ENCODE measurements at regions not wholly inside any gene's neighbourhood (a gene's known extent, or its start where the extent isn't known, plus 50 kb on each side); places are given as distances from the start of the nearest gene placed in this dataset.
"Not testable (repeated sequence)": the region's sequence is repeated elsewhere in the genome, so short reads cannot be mapped to it uniquely, and the experiment has no call there.

DNA sequence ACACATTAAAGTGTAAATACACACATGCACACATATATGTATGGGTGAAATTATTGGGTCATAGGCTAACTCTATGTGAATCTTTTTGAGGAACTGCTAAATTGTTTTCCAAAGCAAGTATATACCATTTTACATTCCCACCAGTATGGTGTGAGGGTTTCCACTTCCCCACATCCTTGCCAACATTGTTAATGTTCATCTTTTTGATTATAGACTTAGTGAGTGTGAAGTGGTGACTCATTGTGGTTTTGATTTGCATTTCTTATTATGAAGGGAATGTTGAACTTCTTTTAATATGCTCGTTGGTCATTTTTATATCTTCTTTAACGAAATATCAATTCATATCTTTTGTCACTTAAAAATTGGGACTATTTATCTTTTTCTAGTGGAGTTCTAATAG lies 181.8 kb upstream of the GCFC2 start:
- DNase-seq = no peak
- Histone ChIP-seq H3K9me3 (no peaks in the 10 kb centered on the region), H3K27me3 (no peaks in the 10 kb centered on the region), H3K27ac (no peak overlapping the region), H3K4me3 (replicated peaks in 1 of 3) (no peak overlapping the region), H3K4me1 (no peaks in the 10 kb centered on the region), H3K36me3 (no peaks in the 10 kb centered on the region)
- intact Hi-C loops (cut with DNase I) = no loop called here
- WGBS, 2 donors = 86 to 88% methylated on average over 2 of the region's 2 CpGs
- TF ChIP-seq, protein P1, sequence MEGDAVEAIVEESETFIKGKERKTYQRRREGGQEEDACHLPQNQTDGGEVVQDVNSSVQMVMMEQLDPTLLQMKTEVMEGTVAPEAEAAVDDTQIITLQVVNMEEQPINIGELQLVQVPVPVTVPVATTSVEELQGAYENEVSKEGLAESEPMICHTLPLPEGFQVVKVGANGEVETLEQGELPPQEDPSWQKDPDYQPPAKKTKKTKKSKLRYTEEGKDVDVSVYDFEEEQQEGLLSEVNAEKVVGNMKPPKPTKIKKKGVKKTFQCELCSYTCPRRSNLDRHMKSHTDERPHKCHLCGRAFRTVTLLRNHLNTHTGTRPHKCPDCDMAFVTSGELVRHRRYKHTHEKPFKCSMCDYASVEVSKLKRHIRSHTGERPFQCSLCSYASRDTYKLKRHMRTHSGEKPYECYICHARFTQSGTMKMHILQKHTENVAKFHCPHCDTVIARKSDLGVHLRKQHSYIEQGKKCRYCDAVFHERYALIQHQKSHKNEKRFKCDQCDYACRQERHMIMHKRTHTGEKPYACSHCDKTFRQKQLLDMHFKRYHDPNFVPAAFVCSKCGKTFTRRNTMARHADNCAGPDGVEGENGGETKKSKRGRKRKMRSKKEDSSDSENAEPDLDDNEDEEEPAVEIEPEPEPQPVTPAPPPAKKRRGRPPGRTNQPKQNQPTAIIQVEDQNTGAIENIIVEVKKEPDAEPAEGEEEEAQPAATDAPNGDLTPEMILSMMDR (IDR thresholded peaks at IDR 0.05) = no peak
- TF ChIP-seq POLR2A (IDR thresholded peaks at IDR 0.05) = no peak

DNA sequence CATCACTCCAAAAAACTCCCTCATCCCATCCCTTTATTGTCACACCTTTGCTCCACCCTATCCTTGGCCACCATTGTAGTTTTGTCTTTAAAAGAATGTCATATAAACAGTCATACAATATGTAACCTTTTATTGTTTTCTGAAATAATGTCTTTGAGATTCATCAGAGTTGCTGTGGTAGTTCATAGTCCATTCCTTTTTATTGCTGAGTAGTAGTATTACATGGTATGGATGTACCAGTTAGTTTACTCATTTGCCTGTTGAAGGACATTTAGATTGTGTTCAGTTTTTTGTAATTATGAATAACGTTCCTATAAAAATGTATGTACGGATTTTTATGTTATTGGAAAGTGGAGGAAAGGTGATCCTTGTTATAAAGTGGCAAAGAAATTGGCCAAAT lies 171.8 kb upstream of the GCFC2 start:
- WGBS, 2 donors = 79 to 85% methylated on average over 2 of the region's 2 CpGs
- H3K27me3 ChIP-seq = no peaks in the 10 kb centered on the region
- no peak overlapping the region for H3K27ac ChIP-seq
- H3K4me3 ChIP-seq (replicated peaks in 1 of 3) = no peak overlapping the region
- no peak for DNase-seq
- no peaks in the 10 kb centered on the region for H3K9me3 ChIP-seq
- H3K36me3 ChIP-seq = no peaks in the 10 kb centered on the region
- no peaks in the 10 kb centered on the region for H3K4me1 ChIP-seq
- TF ChIP-seq, protein P1 (IDR thresholded peaks at IDR 0.05) = no peak
- no peak for TF ChIP-seq POLR2A (IDR thresholded peaks at IDR 0.05)
- intact Hi-C loops (cut with DNase I) = no loop called here

DNA sequence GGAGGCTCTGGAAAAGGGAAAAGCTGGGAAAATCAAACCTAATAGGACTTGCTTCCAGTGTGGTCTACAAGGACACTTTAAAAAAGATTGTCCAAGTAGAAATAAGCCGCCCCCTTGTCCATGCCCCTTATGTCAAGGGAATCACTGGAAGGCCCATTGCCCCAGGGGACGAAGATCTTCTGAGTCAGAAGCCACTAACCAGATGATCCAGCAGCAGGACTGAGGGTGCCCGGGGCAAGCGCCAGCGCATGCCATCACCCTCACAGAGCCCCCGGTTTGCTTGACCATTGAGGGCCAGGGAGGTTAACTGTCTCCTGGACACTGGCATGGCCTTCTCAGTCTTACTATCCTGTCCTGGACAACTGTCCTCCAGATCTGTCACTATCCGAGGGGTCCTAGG lies 164.9 kb upstream of the GCFC2 start:
- H3K27me3 ChIP-seq; H3K27ac ChIP-seq; H3K4me1 ChIP-seq; DNase-seq; H3K9me3 ChIP-seq; H3K4me3 ChIP-seq (replicated peaks in 1 of 3); H3K36me3 ChIP-seq; intact Hi-C loops (cut with DNase I): not testable (repeated sequence)
- WGBS, 2 donors = 85 to 93% methylated on average over 3 to 7 of the region's 7 CpGs

DNA sequence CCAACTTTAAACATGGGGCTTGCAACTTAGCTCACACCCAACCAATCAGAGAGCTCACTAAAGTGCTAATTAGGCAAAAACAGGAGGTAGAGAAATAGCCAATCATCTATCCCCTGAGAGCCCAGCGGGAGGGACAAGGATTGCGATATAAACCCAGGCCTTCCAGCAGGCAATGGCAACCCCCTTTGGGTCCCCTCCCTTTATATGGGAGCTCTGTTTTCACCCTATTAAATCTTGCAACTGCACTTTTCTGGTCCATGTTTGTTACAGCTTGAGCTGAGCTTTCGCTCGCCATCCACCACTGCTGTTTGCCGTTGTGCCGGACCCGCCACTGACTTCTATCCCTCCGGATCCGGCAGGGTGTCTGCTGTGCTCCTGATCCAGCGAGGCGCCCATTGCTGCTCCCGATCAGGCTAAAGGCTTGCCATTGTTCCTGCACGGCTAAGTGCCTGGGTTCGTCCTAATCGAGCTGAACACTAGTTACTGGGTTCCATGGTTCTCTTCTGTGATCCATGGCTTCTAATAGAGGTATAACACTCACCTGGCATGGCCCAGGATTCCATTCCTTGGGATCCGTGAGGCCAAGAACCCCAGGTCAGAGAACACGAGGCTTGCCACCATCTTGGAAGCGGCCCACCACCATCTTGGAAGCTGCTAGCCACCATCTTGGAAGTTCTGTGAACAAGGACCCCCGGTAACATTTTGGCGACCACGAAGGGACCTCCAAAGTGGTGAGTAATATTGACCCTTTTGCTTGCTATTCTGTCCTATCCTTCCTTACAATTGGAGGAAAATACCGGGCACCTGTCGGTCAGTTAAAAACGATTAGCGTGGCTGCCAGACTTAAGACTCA lies 161.3 kb upstream of the GCFC2 start:
- intact Hi-C loops (cut with DNase I); DNase-seq; H3K36me3 ChIP-seq; H3K4me1 ChIP-seq; H3K4me3 ChIP-seq (replicated peaks in 1 of 3); H3K27ac ChIP-seq; H3K27me3 ChIP-seq; H3K9me3 ChIP-seq: not testable (repeated sequence)
- 97% methylated on average over 25 of the region's 25 CpGs for WGBS, 2 donors

DNA sequence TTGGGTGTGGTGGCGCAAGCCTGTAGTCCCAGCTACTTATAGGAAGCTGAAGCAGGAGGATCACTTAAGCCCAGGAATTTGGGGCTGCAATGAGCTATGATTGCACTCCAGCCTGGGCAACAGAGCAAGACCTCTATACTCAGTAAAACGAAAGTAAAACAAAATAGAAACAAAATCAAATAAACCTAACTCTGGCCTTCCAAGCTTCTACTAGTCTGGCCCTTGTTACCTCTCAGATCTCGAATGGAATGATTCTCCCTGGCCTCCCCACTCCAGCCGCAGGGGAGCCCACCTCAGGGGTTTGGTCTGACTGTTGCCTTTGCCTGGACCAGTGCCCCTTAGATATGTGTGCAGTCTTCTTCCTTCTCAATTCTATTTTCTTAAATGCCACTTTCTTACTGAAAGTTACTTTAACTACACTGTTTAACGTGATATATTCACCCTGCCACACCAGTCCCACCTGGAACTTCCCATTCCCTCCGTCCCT lies 160.0 kb upstream of the GCFC2 start:
- Histone ChIP-seq H3K27ac (no peak overlapping the region), H3K9me3 (no peaks in the 10 kb centered on the region), H3K4me3 (replicated peaks in 1 of 3) (no peak overlapping the region), H3K36me3 (no peaks in the 10 kb centered on the region), H3K27me3 (no peaks in the 10 kb centered on the region), H3K4me1 (no peaks in the 10 kb centered on the region)
- TF ChIP-seq, protein P1 (IDR thresholded peaks at IDR 0.05) = no peak
- no peak for TF ChIP-seq POLR2A (IDR thresholded peaks at IDR 0.05)
- peak; percentile 5 to 39 for DNase-seq
- 49 to 52% methylated on average over 6 of the region's 6 CpGs for WGBS, 2 donors
- intact Hi-C loops (cut with DNase I) = no loop called here

DNA sequence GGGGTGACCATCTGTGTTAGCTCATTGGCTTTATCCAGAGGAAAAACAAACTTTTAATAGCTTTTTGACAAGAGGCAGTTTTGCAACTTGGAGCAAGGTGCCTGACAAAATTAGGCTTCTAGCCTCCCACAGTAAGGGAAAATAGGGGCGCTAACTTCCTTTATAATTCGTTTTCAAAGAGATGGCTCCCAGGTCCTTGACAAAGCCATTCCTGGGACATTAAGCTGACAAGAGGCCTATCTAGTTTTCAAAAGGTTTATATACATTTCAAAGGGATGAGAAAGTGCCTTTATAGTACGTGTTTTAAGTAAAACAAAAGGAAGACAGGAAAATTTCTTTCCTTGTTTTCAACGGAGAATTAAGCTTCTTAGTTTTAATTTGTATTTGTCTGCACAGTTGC lies 159.4 kb upstream of the GCFC2 start:
- WGBS, 2 donors = 39 to 43% methylated on average over 4 of the region's 4 CpGs
- Histone ChIP-seq H3K36me3 (no peaks in the 10 kb centered on the region), H3K27ac (no peak overlapping the region), H3K27me3 (no peaks in the 10 kb centered on the region), H3K9me3 (no peaks in the 10 kb centered on the region), H3K4me1 (no peaks in the 10 kb centered on the region), H3K4me3 (replicated peaks in 1 of 3) (no peak overlapping the region)
- DNase-seq = no peak
- intact Hi-C loops (cut with DNase I) = no loop called here
- no peak for TF ChIP-seq POLR2A (IDR thresholded peaks at IDR 0.05)
- TF ChIP-seq, protein P1 (IDR thresholded peaks at IDR 0.05) = no peak
